IPS DF 4.7 (cell line): ENCODE measurements at regions not wholly inside any gene's neighbourhood (a gene's known extent, or its start where the extent isn't known, plus 50 kb on each side); places are given as distances from the start of the nearest gene placed in this dataset.
"Not testable (repeated sequence)": the region's sequence is repeated elsewhere in the genome, so short reads cannot be mapped to it uniquely, and the experiment has no call there.

Source experiments
- DNase-seq: peaks from one replicate; pipeline ENCODE4 v3.0.0-alpha.2; 2013; ENCODE audit warnings: low spot score; ENCODE audit errors: extremely low read depth

GRCh38 chr10:36452851-36453250 is 672.5 kb upstream of the ANKRD30A start:
- no peak for DNase-seq

GRCh38 chr10:36451391-36451970 is 673.9 kb upstream of the ANKRD30A start:
- no peak for DNase-seq

GRCh38 chr10:36450380-36450779 is 675.0 kb upstream of the ANKRD30A start:
- no peak for DNase-seq

- DNase-seq = peak; percentile 58
These were observed 676.4 kb upstream of the ANKRD30A start for GRCh38 chr10:36448760-36449691.

GRCh38 chr10:36446881-36447280 is 678.5 kb upstream of the ANKRD30A start:
- DNase-seq = no peak

GRCh38 chr10:36443233-36443632 is 682.2 kb upstream of the ANKRD30A start:
- DNase-seq = no peak

GRCh38 chr10:36441557-36441956 is 683.8 kb upstream of the ANKRD30A start:
- no peak for DNase-seq

GRCh38 chr10:36440539-36440938 is 684.9 kb upstream of the ANKRD30A start:
- no peak for DNase-seq

- no peak for DNase-seq
These were observed 688.0 kb upstream of the ANKRD30A start for GRCh38 chr10:36437367-36437766.

GRCh38 chr10:36428507-36428906 is 696.9 kb upstream of the ANKRD30A start:
- DNase-seq = no peak

- no peak for DNase-seq
These were observed 700.1 kb upstream of the ANKRD30A start for GRCh38 chr10:36425131-36425797.

- no peak for DNase-seq
These were observed 700.9 kb upstream of the ANKRD30A start for GRCh38 chr10:36424502-36424901.

GRCh38 chr10:36423821-36424248 is 701.6 kb upstream of the ANKRD30A start:
- DNase-seq = no peak

- no peak for DNase-seq
These were observed 703.4 kb upstream of the ANKRD30A start for GRCh38 chr10:36421992-36422391.

GRCh38 chr10:36416513-36416912 is 708.9 kb upstream of the ANKRD30A start:
- DNase-seq = no peak

- no peak for DNase-seq
These were observed 712.5 kb upstream of the ANKRD30A start for GRCh38 chr10:36412942-36413341.

GRCh38 chr10:36400238-36400637 is 725.2 kb upstream of the ANKRD30A start:
- DNase-seq = not testable (repeated sequence)

GRCh38 chr10:36393801-36394200 is 731.6 kb upstream of the ANKRD30A start:
- DNase-seq = no peak

- no peak for DNase-seq
These were observed 734.0 kb upstream of the ANKRD30A start for GRCh38 chr10:36391405-36391804.

GRCh38 chr10:36390221-36390620 is 735.2 kb upstream of the ANKRD30A start:
- no peak for DNase-seq

GRCh38 chr10:36388166-36388565 is 737.2 kb upstream of the ANKRD30A start:
- no peak for DNase-seq

GRCh38 chr10:36385693-36386092 is 739.7 kb upstream of the ANKRD30A start:
- DNase-seq = no peak
